Right lobe of liver (tissue), 6 donors: ENCODE measurements at regions not wholly inside any gene's neighbourhood (a gene's known extent, or its start where the extent isn't known, plus 50 kb on each side); places are given as distances from the start of the nearest gene placed in this dataset.

Experiments used
- ATAC-seq, 4 donors: fragments of 200-7000 bp; cut with Tn5 transposase; one replicate each; pipeline ENCODE4 v1.9.1; 2020; ENCODE audit warnings: mild to moderate bottlenecking in 4 of 4, moderate library complexity in 4 of 4
- DNase-seq, 3 donors: peaks; one replicate each; pipeline ENCODE4 v3.0.0-alpha.2; 2020
- H3K27ac ChIP-seq, 3 donors: fragments of 200-600 bp; one replicate each; pipeline ENCODE4 v1.8.0; 2022
- H3K27me3 ChIP-seq, 2 donors: fragments of 200-600 bp; one replicate each; pipeline ENCODE4 v1.8.0; 2022
- H3K36me3 ChIP-seq, 4 donors: fragments of 200-600 bp; sonication (generic) in 1 of 4; one replicate each; pipeline versions ENCODE4 v1.5.1 to v1.8.0; 2017 to 2022; ENCODE audit warnings: control low read depth in 1 of 4
- H3K4me1 ChIP-seq, 4 donors: fragments of 200-600 bp; sonication (generic) in 1 of 4; one replicate each; pipeline versions ENCODE4 v1.5.1 to v1.8.0; 2017 to 2022; ENCODE audit warnings: control low read depth in 1 of 4
- H3K4me3 ChIP-seq, 3 donors: fragments of 200-600 bp; one replicate each; pipeline ENCODE4 v1.8.0; 2022
- H3K9me3 ChIP-seq, 4 donors: fragments of 200-600 bp; sonication (generic) in 1 of 4; one replicate each; pipeline versions ENCODE4 v1.5.1 to v1.8.0; 2017 to 2022; ENCODE audit warnings: control low read depth in 1 of 4
- CTCF ChIP-seq, 4 donors: fragments of 200-600 bp in 3 of 4; fragments of 450-650 bp in 1 of 4; IDR thresholded peaks; one replicate each; pipeline versions ENCODE4 v1.5.1 to v1.8.0; 2016 to 2022; ENCODE audit warnings: antibody characterized with exemption in 4 of 4, mild to moderate bottlenecking in 2 of 4
- POLR2A ChIP-seq: fragments of 450-650 bp; IDR thresholded peaks from one replicate; pipeline ENCODE4 v1.6.1; 2017; ENCODE audit warnings: antibody characterized with exemption, mild to moderate bottlenecking
- WGBS: methylation state at CpG from one replicate; pipeline ENCODE4 v1.1.6; 2018; ENCODE audit warnings: low coverage, low lambda C conversion rate; ENCODE audit not compliant: insufficient coverage; ENCODE audit errors: missing lambda C conversion rate; 5-methylcytosine and 5-hydroxymethylcytosine counted together
- intact Hi-C, 2 donors: fragments of 100-400 bp; cut with DNase I; formaldehyde crosslinking; loops; one replicate each; pipeline versions ENCODE4 v1.11.2 to v1.14.1; 2022
- donor health status: DM: no; HTN: yes; CAD: no.
- donor health status: DM: no; HTN: no; CAD: no.
- donor health status: DM: no; HTN: no; CAD: no.
- donor health status: DM: no; HTN: yes; CAD: no.
- donor health status: DM: no; HTN: yes; CAD: no.

- DNase-seq (no peak), ATAC-seq (no peak)
- Histone ChIP-seq H3K4me3 (no peak overlapping the region), H3K36me3 (no peaks in the 10 kb centered on the region), H3K27me3 (no peaks in the 10 kb centered on the region), H3K9me3 (no peaks in the 10 kb centered on the region), H3K4me1 (peaks cover 0 to 7% (median 3%) of the 10 kb centered on the region in 4 donors), H3K27ac (no peak overlapping the region)
- TF ChIP-seq CTCF (IDR thresholded peaks at IDR 0.05) (no peak), POLR2A (no peak)
- intact Hi-C loops: no loop called here
- 65% methylated on average over 2 of the region's 2 CpGs for WGBS
These were observed 92.5 kb upstream of the CAMK1G start for GRCh38 chr1:209491031-209491430.

GRCh38 chr1:209491496-209491895 lies 92.0 kb upstream of the CAMK1G start:
- no peak for TF ChIP-seq POLR2A
- no peak for TF ChIP-seq CTCF (IDR thresholded peaks at IDR 0.05)
- H3K9me3 ChIP-seq: no peaks in the 10 kb centered on the region
- no peaks in the 10 kb centered on the region for H3K27me3 ChIP-seq
- no peak overlapping the region for H3K4me3 ChIP-seq
- ATAC-seq: no peak
- intact Hi-C loops: no loop called here
- 55% methylated on average over 1 of the region's 1 CpG for WGBS
- peaks cover 0 to 7% (median 3%) of the 10 kb centered on the region in 4 donors for H3K4me1 ChIP-seq
- H3K27ac ChIP-seq: no peak overlapping the region
- H3K36me3 ChIP-seq: no peaks in the 10 kb centered on the region
- DNase-seq: no peak

GRCh38 chr1:209491897-209492296 lies 91.6 kb upstream of the CAMK1G start:
- 70% methylated on average over 4 of the region's 4 CpGs for WGBS
- Histone ChIP-seq H3K4me3 (no peak overlapping the region), H3K9me3 (no peaks in the 10 kb centered on the region), H3K27ac (no peak overlapping the region), H3K4me1 (peaks cover 0 to 7% (median 3%) of the 10 kb centered on the region in 4 donors), H3K27me3 (no peaks in the 10 kb centered on the region), H3K36me3 (no peaks in the 10 kb centered on the region)
- ATAC-seq: no peak
- no peak for TF ChIP-seq CTCF (IDR thresholded peaks at IDR 0.05)
- TF ChIP-seq POLR2A: no peak
- DNase-seq: no peak
- intact Hi-C loops: no loop called here

- peaks cover 0 to 7% (median 3%) of the 10 kb centered on the region in 4 donors for H3K4me1 ChIP-seq
- intact Hi-C loops: no loop called here
- TF ChIP-seq POLR2A (no peak), CTCF (IDR thresholded peaks at IDR 0.05) (no peak)
- no peaks in the 10 kb centered on the region for H3K9me3 ChIP-seq
- ATAC-seq (peak; percentile 67 to 84 (median 72)), DNase-seq (no peak)
- no peak overlapping the region for H3K4me3 ChIP-seq
- no peaks in the 10 kb centered on the region for H3K36me3 ChIP-seq
- H3K27me3 ChIP-seq: no peaks in the 10 kb centered on the region
- H3K27ac ChIP-seq: no peak overlapping the region
These were observed 90.0 kb upstream of the CAMK1G start for GRCh38 chr1:209493559-209493958.

- ATAC-seq: no peak
- intact Hi-C loops: no loop called here
- 82% methylated on average over 1 of the region's 1 CpG for WGBS
These were observed 85.8 kb upstream of the CAMK1G start for GRCh38 chr1:209497729-209498128.

More at GRCh38 chr1:209497729-209498128, 85.8 kb upstream of the CAMK1G start:
- TF ChIP-seq POLR2A: no peak
- TF ChIP-seq CTCF (IDR thresholded peaks at IDR 0.05): no peak
- no peak overlapping the region for H3K4me3 ChIP-seq
- no peak for DNase-seq
- no peaks in the 10 kb centered on the region for H3K36me3 ChIP-seq
- peaks cover 0 to 5% (median 0%) of the 10 kb centered on the region in 4 donors for H3K9me3 ChIP-seq
- H3K4me1 ChIP-seq: peaks cover 0 to 7% (median 3%) of the 10 kb centered on the region in 4 donors
- no peaks in the 10 kb centered on the region for H3K27me3 ChIP-seq
- no peak overlapping the region for H3K27ac ChIP-seq
